ENCODE measurements at regions not wholly inside any gene's neighbourhood (a gene's known extent, or its start where the extent isn't known, plus 50 kb on each side); places are given as distances from the start of the nearest gene placed in this dataset.

DNA sequence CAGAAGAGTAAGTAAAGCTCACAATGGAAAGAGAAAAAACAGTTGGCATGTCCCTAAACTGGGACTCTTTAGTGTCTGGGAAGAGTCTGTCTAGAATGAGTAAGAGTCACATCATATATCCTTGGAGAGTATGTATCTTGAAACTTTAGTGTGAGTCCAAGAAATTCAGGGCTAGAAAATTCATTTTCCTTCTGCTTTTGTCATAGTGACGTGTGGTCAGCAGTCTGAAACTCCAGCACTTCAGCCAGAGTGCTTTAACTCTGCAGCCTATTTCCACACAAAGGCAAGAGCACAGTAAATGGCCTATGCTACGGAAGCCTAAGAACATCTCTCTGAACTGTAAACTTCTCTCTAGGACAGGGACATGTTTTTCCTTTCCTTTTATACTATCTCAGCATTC lies 174.1 kb downstream of the FAM181B start:
- intact Hi-C loops (cut with micrococcal nuclease) (no loop called here), dilution Hi-C loops (cut with MboI; ENCODE audit: extremely low pct_ligation_motif_present, low sequenced_read_pairs) (no loop called here)
- H2AFZ ChIP-seq (ENCODE audit: low read depth, low read length) = no peak overlapping the region
- no peaks in the 10 kb centered on the region for H3K27me3 ChIP-seq (ENCODE audit: control insufficient read depth in 2 of 2, insufficient read depth in 2 of 2, low read length in 2 of 2)
- no peak for FAIRE-seq
- no peaks in the 10 kb centered on the region for H3K4me1 ChIP-seq (ENCODE audit: control insufficient read depth, extremely low read depth, insufficient read depth, low read length)
- no peaks in the 10 kb centered on the region for H3K36me3 ChIP-seq (ENCODE audit: control insufficient read depth in 2 of 2, extremely low read depth in 1 of 2, insufficient read depth in 2 of 2, low read length in 2 of 2)
- H3K9me1 ChIP-seq (replicated peaks; ENCODE audit: control insufficient read depth, extremely low read depth, insufficient read depth, low read length) = no peaks in the 10 kb centered on the region
- no peak overlapping the region for H3K4me3 ChIP-seq (replicated peaks in 1 of 3; ENCODE audit: insufficient read depth in 1 of 3, low read depth in 1 of 3, low read length in 3 of 3)
- no peak for DNase-seq (ENCODE audit: low read depth, low spot score)
- H3K4me2 ChIP-seq (ENCODE audit: insufficient read depth, low read length) = no peak overlapping the region
- no peaks in the 10 kb centered on the region for H3K9me3 ChIP-seq (replicated peaks; ENCODE audit: control insufficient read depth, insufficient read depth, low read length)
- no peaks in the 10 kb centered on the region for H3K79me2 ChIP-seq (ENCODE audit: control insufficient read depth, insufficient read depth, low read length)
- TF ChIP-seq FOS (IDR thresholded peaks at IDR 0.05; ENCODE audit: borderline replicate concordance, insufficient read depth, low read length) (no peak), EZH2 (IDR thresholded peaks at IDR 0.05; ENCODE audit: borderline replicate concordance, low read depth, low read length, severe bottlenecking) (no peak), GATA2 (IDR thresholded peaks at IDR 0.05; ENCODE audit: insufficient read depth, insufficient read length, low read depth, low read length) (no peak), POLR2A (IDR thresholded peaks at IDR 0.05; ENCODE audit: low read depth, low read length) (no peak), MYC (IDR thresholded peaks at IDR 0.05; ENCODE audit: low read depth, low read length) (no peak), JUN (IDR thresholded peaks at IDR 0.05; ENCODE audit: borderline replicate concordance, insufficient read depth, insufficient read length, low read depth) (no peak), POLR2AphosphoS5 (IDR thresholded peaks at IDR 0.05; ENCODE audit: insufficient read depth, low read depth, low read length) (no peak), MAX (IDR thresholded peaks at IDR 0.05; ENCODE audit: insufficient read depth, insufficient read length) (no peak)
- TF ChIP-seq, protein P1, sequence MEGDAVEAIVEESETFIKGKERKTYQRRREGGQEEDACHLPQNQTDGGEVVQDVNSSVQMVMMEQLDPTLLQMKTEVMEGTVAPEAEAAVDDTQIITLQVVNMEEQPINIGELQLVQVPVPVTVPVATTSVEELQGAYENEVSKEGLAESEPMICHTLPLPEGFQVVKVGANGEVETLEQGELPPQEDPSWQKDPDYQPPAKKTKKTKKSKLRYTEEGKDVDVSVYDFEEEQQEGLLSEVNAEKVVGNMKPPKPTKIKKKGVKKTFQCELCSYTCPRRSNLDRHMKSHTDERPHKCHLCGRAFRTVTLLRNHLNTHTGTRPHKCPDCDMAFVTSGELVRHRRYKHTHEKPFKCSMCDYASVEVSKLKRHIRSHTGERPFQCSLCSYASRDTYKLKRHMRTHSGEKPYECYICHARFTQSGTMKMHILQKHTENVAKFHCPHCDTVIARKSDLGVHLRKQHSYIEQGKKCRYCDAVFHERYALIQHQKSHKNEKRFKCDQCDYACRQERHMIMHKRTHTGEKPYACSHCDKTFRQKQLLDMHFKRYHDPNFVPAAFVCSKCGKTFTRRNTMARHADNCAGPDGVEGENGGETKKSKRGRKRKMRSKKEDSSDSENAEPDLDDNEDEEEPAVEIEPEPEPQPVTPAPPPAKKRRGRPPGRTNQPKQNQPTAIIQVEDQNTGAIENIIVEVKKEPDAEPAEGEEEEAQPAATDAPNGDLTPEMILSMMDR (IDR thresholded peaks at IDR 0.05; ENCODE audit: extremely low read depth in 1 of 2, insufficient read depth in 1 of 2, low read depth in 1 of 2, low read length in 2 of 2) = no peak
- no peak overlapping the region for H3K27ac ChIP-seq (ENCODE audit: insufficient read depth, low read depth, low read length)
- ChIA-PET POLR2A (no interaction called here), CTCF (no interaction called here)
- BruUV-seq (replicated peaks) = no TSS peak
- H4K20me1 ChIP-seq (replicated peaks; ENCODE audit: control insufficient read depth, extremely low read depth, insufficient read depth, low read length) = no peaks in the 10 kb centered on the region
- H3K9ac ChIP-seq (replicated peaks; ENCODE audit: extremely low read depth, insufficient read depth, low read length) = no peak overlapping the region
